ENCODE measurements at regions not wholly inside any gene's neighbourhood (a gene's known extent, or its start where the extent isn't known, plus 50 kb on each side); places are given as distances from the start of the nearest gene placed in this dataset.

GRCh38 chr5:128844354-128844923, 120.8 kb upstream of the SLC27A6 start:
- Histone ChIP-seq H3K27ac (ENCODE audit: control insufficient read depth, insufficient read depth, low read length) (no peak overlapping the region), H3K9me1 (ENCODE audit: control insufficient read depth, extremely low read depth, insufficient read depth, low read length) (no peaks in the 10 kb centered on the region), H3K4me1 (ENCODE audit: control insufficient read depth, extremely low read depth, insufficient read depth, low read length) (no peaks in the 10 kb centered on the region), H3K9me3 (ENCODE audit: control insufficient read depth, low read depth, low read length) (no peaks in the 10 kb centered on the region), H3K9ac (ENCODE audit: control insufficient read depth, extremely low read depth, insufficient read depth, low read length) (no peak overlapping the region), H4K20me1 (ENCODE audit: control insufficient read depth, extremely low read depth, insufficient read depth, low read length) (no peaks in the 10 kb centered on the region), H3K27me3 (ENCODE audit: control insufficient read depth, extremely low read depth, insufficient read depth, low read length) (no peaks in the 10 kb centered on the region), H3K79me2 (ENCODE audit: control insufficient read depth, insufficient read depth, low read length) (no peaks in the 10 kb centered on the region), H3K36me3 (ENCODE audit: control insufficient read depth in 2 of 2, extremely low read depth in 1 of 2, insufficient read depth in 2 of 2, low read length in 2 of 2) (no peaks in the 10 kb centered on the region), H2AFZ (ENCODE audit: control insufficient read depth, low read length) (no peak overlapping the region), H3K4me2 (ENCODE audit: control insufficient read depth, extremely low read depth, insufficient read depth, low read depth, low read length) (no peak overlapping the region), H3K4me3 (ENCODE audit: control insufficient read depth in 2 of 3, extremely low read depth in 1 of 3, insufficient read depth in 2 of 3, low read depth in 1 of 3, low read length in 3 of 3) (no peak overlapping the region)
- DNase-seq (ENCODE audit: low read depth, low spot score) = no peak
- TF ChIP-seq CTCF (optimal IDR thresholded peaks at IDR 0.05 in 1 of 3, IDR thresholded peaks at IDR 0.05 in 1 of 3, conservative IDR thresholded peaks at IDR 0.05 in 1 of 3; ENCODE audit: extremely low read depth in 1 of 3, insufficient read depth in 2 of 3, low read length in 3 of 3) (peak in 1 of 3 experiments; percentile 17), EZH2 (IDR thresholded peaks at IDR 0.05; ENCODE audit: low read length) (no peak)
- no peak for FAIRE-seq
- dilution Hi-C loops (cut with MboI; ENCODE audit: extremely low pct_ligation_motif_present, low sequenced_read_pairs) = no loop called here

- FAIRE-seq (no peak), DNase-seq (ENCODE audit: low read depth, low spot score) (no peak)
- no peak overlapping the region for H3K9ac ChIP-seq (ENCODE audit: control insufficient read depth, extremely low read depth, insufficient read depth, low read length)
- no peaks in the 10 kb centered on the region for H4K20me1 ChIP-seq (ENCODE audit: control insufficient read depth, extremely low read depth, insufficient read depth, low read length)
- no peaks in the 10 kb centered on the region for H3K27me3 ChIP-seq (ENCODE audit: control insufficient read depth, extremely low read depth, insufficient read depth, low read length)
- no peaks in the 10 kb centered on the region for H3K9me3 ChIP-seq (ENCODE audit: control insufficient read depth, low read depth, low read length)
- H3K9me1 ChIP-seq (ENCODE audit: control insufficient read depth, extremely low read depth, insufficient read depth, low read length) = no peaks in the 10 kb centered on the region
- H3K4me3 ChIP-seq (ENCODE audit: control insufficient read depth in 2 of 3, extremely low read depth in 1 of 3, insufficient read depth in 2 of 3, low read depth in 1 of 3, low read length in 3 of 3) = no peak overlapping the region
- H3K36me3 ChIP-seq (ENCODE audit: control insufficient read depth in 2 of 2, extremely low read depth in 1 of 2, insufficient read depth in 2 of 2, low read length in 2 of 2) = no peaks in the 10 kb centered on the region
- no peak overlapping the region for H3K27ac ChIP-seq (ENCODE audit: control insufficient read depth, insufficient read depth, low read length)
- dilution Hi-C loops (cut with MboI; ENCODE audit: extremely low pct_ligation_motif_present, low sequenced_read_pairs) = no loop called here
- H3K79me2 ChIP-seq (ENCODE audit: control insufficient read depth, insufficient read depth, low read length) = no peaks in the 10 kb centered on the region
- H3K4me1 ChIP-seq (ENCODE audit: control insufficient read depth, extremely low read depth, insufficient read depth, low read length) = no peaks in the 10 kb centered on the region
- no peak overlapping the region for H2AFZ ChIP-seq (ENCODE audit: control insufficient read depth, low read length)
- TF ChIP-seq EZH2 (IDR thresholded peaks at IDR 0.05; ENCODE audit: low read length) (no peak), CTCF (optimal IDR thresholded peaks at IDR 0.05 in 1 of 3, IDR thresholded peaks at IDR 0.05 in 1 of 3, conservative IDR thresholded peaks at IDR 0.05 in 1 of 3; ENCODE audit: extremely low read depth in 1 of 3, insufficient read depth in 2 of 3, low read length in 3 of 3) (no peak)
- no peak overlapping the region for H3K4me2 ChIP-seq (ENCODE audit: control insufficient read depth, extremely low read depth, insufficient read depth, low read depth, low read length)
Observed at GRCh38 chr5:128850049-128850448, 115.2 kb upstream of the SLC27A6 start.
